HepG2 (cell line): ENCODE measurements at regions not wholly inside any gene's neighbourhood (a gene's known extent, or its start where the extent isn't known, plus 50 kb on each side); places are given as distances from the start of the nearest gene placed in this dataset.

Experiments used
- CHCHD3 ChIP-seq: sonication (generic); formaldehyde crosslinking; IDR thresholded peaks from 2 replicates; pipeline ENCODE4 v1.8.0; 2022; ENCODE audit warnings: mild to moderate bottlenecking, missing genetic modification reagents, moderate library complexity
- CTCF ChIP-seq: sonication (generic); formaldehyde crosslinking; IDR thresholded peaks from 2 replicates; pipeline ENCODE4 v1.5.0; 2020; ENCODE audit warnings: mild to moderate bottlenecking, missing genetic modification reagents, moderate library complexity
- GZF1 ChIP-seq: sonication (generic); formaldehyde crosslinking; IDR thresholded peaks from 2 replicates; pipeline ENCODE4 v1.5.1; 2020; ENCODE audit warnings: mild to moderate bottlenecking, missing genetic modification reagents
- TBL1XR1 ChIP-seq: fragments of 150-350 bp; IDR thresholded peaks from 2 replicates; pipeline ENCODE4 v1.6.1; 2014; ENCODE audit warnings: borderline replicate concordance, low read length; ENCODE audit not compliant: partially characterized antibody

GRCh38 chr15:26200427-26200826, 337.3 kb upstream of the ATP10A start:
- TF ChIP-seq GZF1 (CRISPR knock-in tag) (no peak), CHCHD3 (CRISPR knock-in tag) (no peak), TBL1XR1 (no peak), CTCF (no peak)
